ENCODE measurements at regions not wholly inside any gene's neighbourhood (a gene's known extent, or its start where the extent isn't known, plus 50 kb on each side); places are given as distances from the start of the nearest gene placed in this dataset.
"Not testable (repeated sequence)": the region's sequence is repeated elsewhere in the genome, so short reads cannot be mapped to it uniquely, and the experiment has no call there.

- H3K9me3 ChIP-seq: no peaks in the 10 kb centered on the region
- H3K4me1 ChIP-seq: peaks cover 38% of the 10 kb centered on the region
- no peak overlapping the region for H3K4me3 ChIP-seq
- TF ChIP-seq CTCF (IDR thresholded peaks at IDR 0.05) (no peak), POLR2A (IDR thresholded peaks at IDR 0.05) (no peak), EP300 (IDR thresholded peaks at IDR 0.05) (no peak), POLR2AphosphoS5 (IDR thresholded peaks at IDR 0.05) (no peak)
- 93% methylated on average over 17 of the region's 17 CpGs for WGBS
- H3K27me3 ChIP-seq: no peaks in the 10 kb centered on the region
- H3K36me3 ChIP-seq: peaks cover 82% of the 10 kb centered on the region
- no peak for DNase-seq (ENCODE audit: low spot score in 2 of 2)
- H3K27ac ChIP-seq: no peak overlapping the region
These were observed 79.3 kb downstream of the RFLNA start for GRCh38 chr12:124374147-124374546.

GRCh38 chr12:124373701-124374100 is 78.8 kb downstream of the RFLNA start:
- H3K27me3 ChIP-seq; H3K27ac ChIP-seq; DNase-seq (ENCODE audit: low spot score in 2 of 2); H3K4me3 ChIP-seq; H3K9me3 ChIP-seq: not testable (repeated sequence)
- Histone ChIP-seq H3K36me3 (peaks cover 77% of the 10 kb centered on the region), H3K4me1 (peaks cover 38% of the 10 kb centered on the region)
- 93% methylated on average over 10 of the region's 21 CpGs for WGBS

DNA sequence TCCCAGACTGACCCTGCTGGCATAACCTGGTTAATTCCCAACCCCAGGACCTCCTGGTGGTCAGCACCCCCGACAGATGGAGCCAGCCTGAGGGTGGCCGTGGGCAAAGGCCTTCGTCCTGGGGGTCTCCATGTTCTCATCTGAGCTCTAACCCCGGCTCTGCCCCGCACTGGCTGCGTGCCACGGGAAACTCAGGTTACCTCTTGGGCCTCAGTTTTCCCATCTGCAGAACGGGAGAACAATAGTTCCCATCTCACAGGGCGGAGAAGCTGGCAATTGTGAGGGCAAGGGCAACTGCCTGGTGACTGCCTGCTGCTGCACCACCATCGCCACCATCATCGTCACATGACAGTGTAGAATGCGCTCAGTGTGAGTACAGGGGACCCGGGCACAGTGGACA is 77.9 kb downstream of the RFLNA start:
- TF ChIP-seq CTCF (IDR thresholded peaks at IDR 0.05): no peak
- TF ChIP-seq EP300 (IDR thresholded peaks at IDR 0.05): no peak
- TF ChIP-seq POLR2AphosphoS5 (IDR thresholded peaks at IDR 0.05): no peak
- no peak for TF ChIP-seq POLR2A (IDR thresholded peaks at IDR 0.05)
- H3K9me3 ChIP-seq: no peaks in the 10 kb centered on the region
- peaks cover 46% of the 10 kb centered on the region for H3K4me1 ChIP-seq
- 97% methylated on average over 12 of the region's 13 CpGs for WGBS
- no peaks in the 10 kb centered on the region for H3K27me3 ChIP-seq
- H3K36me3 ChIP-seq: peaks cover 69% of the 10 kb centered on the region
- H3K4me3 ChIP-seq: no peak overlapping the region
- no peak overlapping the region for H3K27ac ChIP-seq
- DNase-seq (ENCODE audit: low spot score in 2 of 2): no peak

DNA sequence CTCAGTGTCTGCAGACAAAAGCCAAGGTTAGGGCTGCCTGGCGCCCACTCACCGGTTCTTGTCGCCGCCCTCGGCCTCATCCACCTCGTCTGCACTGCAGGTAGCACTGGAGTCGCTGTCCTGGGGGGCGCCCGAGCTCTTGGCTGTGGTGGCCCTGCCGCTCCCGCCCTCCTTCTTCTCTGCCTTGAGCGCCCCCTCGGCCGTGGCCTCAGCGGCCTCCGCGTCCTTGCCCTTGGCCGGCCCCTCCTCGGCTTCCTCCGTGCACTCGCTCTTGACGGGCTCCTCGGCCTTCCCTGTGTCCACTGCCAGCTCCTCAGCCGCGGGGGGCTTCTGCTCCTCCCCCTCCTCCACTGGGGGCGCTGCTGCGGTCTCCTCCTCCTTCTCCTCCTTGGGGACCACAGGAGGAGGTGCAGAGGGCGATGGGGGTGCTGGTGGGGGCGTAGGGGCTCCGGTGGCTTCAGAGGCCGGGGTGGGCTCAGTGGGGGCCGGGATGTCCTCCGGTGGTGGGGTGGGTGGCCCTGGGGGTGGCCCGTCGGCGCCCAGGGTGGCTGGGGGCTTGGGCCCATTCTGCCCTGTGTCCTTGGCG is 77.2 kb downstream of the RFLNA start:
- 82% methylated on average over 32 of the region's 37 CpGs for WGBS
- Histone ChIP-seq H3K4me1 (peaks cover 54% of the 10 kb centered on the region), H3K27me3 (no peaks in the 10 kb centered on the region), H3K4me3 (no peak overlapping the region), H3K36me3 (peaks cover 61% of the 10 kb centered on the region), H3K9me3 (no peaks in the 10 kb centered on the region), H3K27ac (peak overlapping the region; percentile 17)
- TF ChIP-seq CTCF (IDR thresholded peaks at IDR 0.05) (no peak), POLR2A (IDR thresholded peaks at IDR 0.05) (no peak), EP300 (IDR thresholded peaks at IDR 0.05) (no peak), POLR2AphosphoS5 (IDR thresholded peaks at IDR 0.05) (no peak)
- no peak for DNase-seq (ENCODE audit: low spot score in 2 of 2)

DNA sequence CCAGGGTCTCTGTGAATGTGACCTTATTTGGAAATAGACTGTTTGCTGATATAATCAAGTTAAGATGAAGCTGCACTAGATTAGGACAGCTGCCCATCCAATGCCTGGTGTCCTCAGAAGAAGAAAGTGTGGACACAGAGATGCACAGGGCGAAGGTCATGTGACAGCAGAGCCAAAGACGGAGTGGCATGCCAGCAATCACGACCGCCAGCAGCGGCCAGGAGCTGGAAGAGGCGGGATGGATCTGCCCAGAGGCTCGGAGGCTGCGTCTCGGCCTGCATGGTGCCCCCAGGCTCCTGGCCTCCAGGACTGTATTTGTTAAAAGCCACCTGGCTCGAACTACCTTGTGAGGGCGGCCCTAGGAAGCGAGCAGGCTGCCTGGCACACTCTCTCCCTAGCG is 76.5 kb downstream of the RFLNA start:
- WGBS: 74% methylated on average over 13 of the region's 13 CpGs
- DNase-seq (ENCODE audit: low spot score in 2 of 2): no peak
- Histone ChIP-seq H3K36me3 (peaks cover 56% of the 10 kb centered on the region), H3K4me1 (peaks cover 54% of the 10 kb centered on the region), H3K27ac (peak overlapping the region; percentile 17), H3K4me3 (no peak overlapping the region), H3K9me3 (no peaks in the 10 kb centered on the region), H3K27me3 (no peaks in the 10 kb centered on the region)
- TF ChIP-seq POLR2A (IDR thresholded peaks at IDR 0.05) (no peak), CTCF (IDR thresholded peaks at IDR 0.05) (no peak), EP300 (IDR thresholded peaks at IDR 0.05) (no peak), POLR2AphosphoS5 (IDR thresholded peaks at IDR 0.05) (no peak)

GRCh38 chr12:124370851-124371250 is 76.0 kb downstream of the RFLNA start:
- no peaks in the 10 kb centered on the region for H3K9me3 ChIP-seq
- peaks cover 54% of the 10 kb centered on the region for H3K4me1 ChIP-seq
- no peak for DNase-seq (ENCODE audit: low spot score in 2 of 2)
- TF ChIP-seq EP300 (IDR thresholded peaks at IDR 0.05) (no peak), POLR2AphosphoS5 (IDR thresholded peaks at IDR 0.05) (no peak), CTCF (IDR thresholded peaks at IDR 0.05) (no peak), POLR2A (IDR thresholded peaks at IDR 0.05) (no peak)
- H3K4me3 ChIP-seq: no peak overlapping the region
- peaks cover 56% of the 10 kb centered on the region for H3K36me3 ChIP-seq
- peak overlapping the region; percentile 21 for H3K27ac ChIP-seq
- 85% methylated on average over 5 of the region's 7 CpGs for WGBS
- no peaks in the 10 kb centered on the region for H3K27me3 ChIP-seq
